ENCODE measurements at regions not wholly inside any gene's neighbourhood (a gene's known extent, or its start where the extent isn't known, plus 50 kb on each side); places are given as distances from the start of the nearest gene placed in this dataset.

DNA sequence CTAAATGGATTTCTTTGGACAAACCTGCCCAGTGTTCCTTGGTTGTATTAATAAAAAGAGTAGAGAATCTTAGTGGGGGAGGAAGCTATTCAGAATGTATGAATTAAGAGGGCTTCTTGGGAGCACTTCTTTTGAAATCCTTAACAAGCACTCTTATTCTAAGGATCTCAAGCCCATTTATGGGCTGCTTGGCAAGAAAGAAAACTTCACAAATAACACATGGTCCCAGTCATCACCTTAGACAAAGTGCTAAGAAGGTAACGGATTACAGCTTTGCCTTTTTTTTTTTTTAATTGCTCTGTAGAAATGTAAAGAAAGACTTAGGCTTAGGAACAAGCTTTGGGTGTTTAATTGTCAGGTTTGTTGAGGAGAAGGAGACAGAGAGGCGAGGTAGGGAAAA, 76.6 kb upstream of the IPO9 start:
- Histone ChIP-seq H3K4me1 (replicated peaks in 1 of 4; ENCODE audit: control insufficient read depth in 3 of 4, insufficient read depth in 4 of 4, low read length in 3 of 4) (peaks cover 9 to 32% (median 26%) of the 10 kb centered on the region in 4 experiments), H4K8ac (ENCODE audit: extremely low read depth, insufficient read depth, low read length) (no peak overlapping the region), H3K23ac (ENCODE audit: insufficient read length) (no peak overlapping the region), H3K14ac (ENCODE audit: insufficient read length) (no peak overlapping the region), H3K4me2 (ENCODE audit: insufficient read depth in 1 of 2, low read depth in 2 of 2, low read length in 2 of 2) (no peak overlapping the region), H3K79me1 (ENCODE audit: low read depth, low read length) (peaks cover 4% of the 10 kb centered on the region; the same call in 1 of the 2 replicates), H3K18ac (ENCODE audit: extremely low read depth, low read length) (no peak overlapping the region; the same call in 1 of the 2 replicates), H2AFZ (ENCODE audit: low read length) (no peak overlapping the region), H4K5ac (ENCODE audit: insufficient read length, low read depth, low read length) (no peak overlapping the region), H2BK15ac (ENCODE audit: low read length) (no peak overlapping the region), H2AK5ac (ENCODE audit: low read depth, low read length) (no peak overlapping the region), H3K56ac (replicated peaks; ENCODE audit: insufficient read length, low read depth, low read length) (no peak overlapping the region), H3K4ac (replicated peaks; ENCODE audit: insufficient read length, low read depth, low read length) (no peak overlapping the region), H3K79me2 (ENCODE audit: control insufficient read depth in 1 of 2, insufficient read depth in 2 of 2, low read length in 2 of 2) (peaks cover 0 to 49% of the 10 kb centered on the region in 2 experiments; a peak in 3 of 4 replicates), H3K9me3 (ENCODE audit: insufficient read depth in 2 of 2, low read depth in 1 of 2, low read length in 1 of 2) (no peaks in the 10 kb centered on the region), H3K23me2 (ENCODE audit: low read depth, low read length) (no peaks in the 10 kb centered on the region), H3K9ac (replicated peaks in 1 of 4; ENCODE audit: extremely low read depth in 1 of 4, low read depth in 3 of 4, low read length in 3 of 4) (no peak overlapping the region), H2BK12ac (ENCODE audit: low read depth, low read length) (no peak overlapping the region), H2BK120ac (replicated peaks; ENCODE audit: low read depth, low read length) (no peak overlapping the region), H3K36me3 (ENCODE audit: control insufficient read depth in 2 of 4, insufficient read depth in 4 of 4, low read length in 3 of 4) (no peaks in the 10 kb centered on the region), H4K20me1 (replicated peaks in 1 of 2; ENCODE audit: control insufficient read depth in 1 of 2, insufficient read depth in 2 of 2, low read length in 2 of 2) (peaks cover 0 to 5% of the 10 kb centered on the region in 2 experiments), H2BK20ac (ENCODE audit: low read length) (no peak overlapping the region), H3K4me3 (ENCODE audit: extremely low read depth in 1 of 4, insufficient read depth in 2 of 4, low read depth in 3 of 4, low read length in 4 of 4) (no peak overlapping the region), H2BK5ac (ENCODE audit: low read depth, low read length) (no peak overlapping the region; the same call in 1 of the 2 replicates), H3K27ac (ENCODE audit: low read depth, low read length) (no peak overlapping the region), H4K91ac (replicated peaks; ENCODE audit: insufficient read length, low read length) (no peak overlapping the region), H3K27me3 (replicated peaks in 1 of 4; ENCODE audit: control insufficient read depth in 3 of 4, extremely low read depth in 1 of 4, insufficient read depth in 3 of 4, low read length in 3 of 4) (no peaks in the 10 kb centered on the region)
- FAIRE-seq, result no peak
- 76% methylated on average over 2 of the region's 2 CpGs; no CpG with 5 or more reads in 1 of the 2 experiments for WGBS, 2 experiments (ENCODE audit: extremely low coverage in 1 of 2, insufficient coverage in 1 of 2, insufficient read length in 1 of 2, insufficient replicate concordance in 2 of 2, low coverage in 1 of 2, low lambda C conversion rate in 2 of 2, missing lambda C conversion rate in 1 of 2)
- CTCF ChIA-PET (ENCODE audit: partially characterized antibody), result interaction anchor here (0.7 to 1.7 kb wide), 14 partner anchors 8 to 304 kb away, joined by 3 to 7 read pairs (median 4); no protein-coding TSS in a partner anchor
- TF ChIP-seq GABPA (IDR thresholded peaks at IDR 0.05; ENCODE audit: borderline replicate concordance, insufficient read depth, low read length), result no peak
- TF ChIP-seq, protein P1, sequence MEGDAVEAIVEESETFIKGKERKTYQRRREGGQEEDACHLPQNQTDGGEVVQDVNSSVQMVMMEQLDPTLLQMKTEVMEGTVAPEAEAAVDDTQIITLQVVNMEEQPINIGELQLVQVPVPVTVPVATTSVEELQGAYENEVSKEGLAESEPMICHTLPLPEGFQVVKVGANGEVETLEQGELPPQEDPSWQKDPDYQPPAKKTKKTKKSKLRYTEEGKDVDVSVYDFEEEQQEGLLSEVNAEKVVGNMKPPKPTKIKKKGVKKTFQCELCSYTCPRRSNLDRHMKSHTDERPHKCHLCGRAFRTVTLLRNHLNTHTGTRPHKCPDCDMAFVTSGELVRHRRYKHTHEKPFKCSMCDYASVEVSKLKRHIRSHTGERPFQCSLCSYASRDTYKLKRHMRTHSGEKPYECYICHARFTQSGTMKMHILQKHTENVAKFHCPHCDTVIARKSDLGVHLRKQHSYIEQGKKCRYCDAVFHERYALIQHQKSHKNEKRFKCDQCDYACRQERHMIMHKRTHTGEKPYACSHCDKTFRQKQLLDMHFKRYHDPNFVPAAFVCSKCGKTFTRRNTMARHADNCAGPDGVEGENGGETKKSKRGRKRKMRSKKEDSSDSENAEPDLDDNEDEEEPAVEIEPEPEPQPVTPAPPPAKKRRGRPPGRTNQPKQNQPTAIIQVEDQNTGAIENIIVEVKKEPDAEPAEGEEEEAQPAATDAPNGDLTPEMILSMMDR (IDR thresholded peaks at IDR 0.05; ENCODE audit: control extremely low read depth in 1 of 3, insufficient read depth in 1 of 3, low read depth in 1 of 3, low read length in 3 of 3), result no peak
- POLR2A ChIA-PET (ENCODE audit: partially characterized antibody), result interaction anchor here (0.9 to 1.4 kb wide), 4 partner anchors 8 to 15 kb away, joined by 3 to 4 read pairs (median 3); no protein-coding TSS in a partner anchor
- no peak for DNase-seq (ENCODE audit: low read depth in 1 of 2, low spot score in 2 of 2)

Data from H1 (cell line).